ENCODE measurements at regions not wholly inside any gene's neighbourhood (a gene's known extent, or its start where the extent isn't known, plus 50 kb on each side); places are given as distances from the start of the nearest gene placed in this dataset.
A peak's percentile ranks its signal among the peaks of the same experiment; 100 is the strongest.
"Not testable (repeated sequence)": the region's sequence is repeated elsewhere in the genome, so short reads cannot be mapped to it uniquely, and the experiment has no call there.

GRCh38 chr16:88301886-88302285 lies 80.9 kb upstream of the ZNF469 start:
- Mint-ChIP-seq H3K36me3 (no peaks in the 10 kb centered on the region), H3K27ac (no peak overlapping the region), H3K9me3 (peaks cover 3% of the 10 kb centered on the region), H3K4me3 (no peak overlapping the region), H3K4me1 (peaks cover 7% of the 10 kb centered on the region)
- DNase-seq (ENCODE audit: low spot score in 2 of 2) (no peak), ATAC-seq (no peak)

- ATAC-seq: no peak
- no peak for DNase-seq (ENCODE audit: low spot score in 2 of 2)
- Mint-ChIP-seq H3K27ac (no peak overlapping the region), H3K9me3 (peaks cover 3% of the 10 kb centered on the region), H3K4me3 (no peak overlapping the region), H3K36me3 (no peaks in the 10 kb centered on the region), H3K4me1 (peaks cover 7% of the 10 kb centered on the region)
Measured at GRCh38 chr16:88302666-88303065, 80.1 kb upstream of the ZNF469 start.

GRCh38 chr16:88303405-88303804 lies 79.4 kb upstream of the ZNF469 start:
- Mint-ChIP-seq H3K4me3 (no peak overlapping the region), H3K9me3 (peaks cover 3% of the 10 kb centered on the region), H3K36me3 (no peaks in the 10 kb centered on the region), H3K4me1 (peaks cover 7% of the 10 kb centered on the region), H3K27ac (no peak overlapping the region)
- DNase-seq (ENCODE audit: low spot score in 2 of 2): no peak
- no peak for ATAC-seq

- Mint-ChIP-seq H3K27ac (no peak overlapping the region), H3K9me3 (peaks cover 3% of the 10 kb centered on the region), H3K4me3 (no peak overlapping the region), H3K4me1 (peaks cover 7% of the 10 kb centered on the region), H3K36me3 (no peaks in the 10 kb centered on the region)
- ATAC-seq (no peak), DNase-seq (ENCODE audit: low spot score in 2 of 2) (no peak)
Measured at GRCh38 chr16:88303890-88304819, 78.6 kb upstream of the ZNF469 start.

GRCh38 chr16:88305176-88305575 lies 77.6 kb upstream of the ZNF469 start:
- ATAC-seq (no peak), DNase-seq (ENCODE audit: low spot score in 2 of 2) (no peak)
- no peaks in the 10 kb centered on the region for H3K36me3 Mint-ChIP-seq
- peaks cover 3% of the 10 kb centered on the region for H3K9me3 Mint-ChIP-seq
- peaks cover 7% of the 10 kb centered on the region for H3K4me1 Mint-ChIP-seq
- H3K4me3 Mint-ChIP-seq: no peak overlapping the region
- H3K27ac Mint-ChIP-seq: no peak overlapping the region

GRCh38 chr16:88306411-88306810 lies 76.3 kb upstream of the ZNF469 start:
- no peak for DNase-seq (ENCODE audit: low spot score in 2 of 2)
- Mint-ChIP-seq H3K27ac (no peak overlapping the region), H3K9me3 (peaks cover 3% of the 10 kb centered on the region), H3K36me3 (no peaks in the 10 kb centered on the region), H3K4me3 (no peak overlapping the region), H3K4me1 (peaks cover 7% of the 10 kb centered on the region)
- ATAC-seq: no peak

- Mint-ChIP-seq H3K27ac (no peak overlapping the region), H3K36me3 (no peaks in the 10 kb centered on the region), H3K4me3 (no peak overlapping the region), H3K9me3 (peaks cover 6% of the 10 kb centered on the region), H3K4me1 (peaks cover 7% of the 10 kb centered on the region)
- ATAC-seq: no peak
- DNase-seq (ENCODE audit: low spot score in 2 of 2): no peak
Measured at GRCh38 chr16:88306860-88307545, 75.8 kb upstream of the ZNF469 start.

- H3K27ac Mint-ChIP-seq: no peak overlapping the region
- H3K4me1 Mint-ChIP-seq: peaks cover 7% of the 10 kb centered on the region
- no peak for DNase-seq (ENCODE audit: low spot score in 2 of 2)
- ATAC-seq: no peak
- H3K9me3 Mint-ChIP-seq: peaks cover 10% of the 10 kb centered on the region
- no peak overlapping the region for H3K4me3 Mint-ChIP-seq
- no peaks in the 10 kb centered on the region for H3K36me3 Mint-ChIP-seq
Measured at GRCh38 chr16:88308441-88309173, 74.2 kb upstream of the ZNF469 start.

- no peak overlapping the region for H3K4me3 Mint-ChIP-seq
- H3K36me3 Mint-ChIP-seq: no peaks in the 10 kb centered on the region
- no peak for ATAC-seq
Measured at GRCh38 chr16:88309174-88309907, 73.4 kb upstream of the ZNF469 start.

GRCh38 chr16:88309908-88310265 lies 72.9 kb upstream of the ZNF469 start:
- DNase-seq (ENCODE audit: low spot score in 2 of 2) (no peak), ATAC-seq (peak; percentile 13)
- Mint-ChIP-seq H3K36me3 (no peaks in the 10 kb centered on the region), H3K4me3 (no peak overlapping the region), H3K27ac (no peak overlapping the region), H3K9me3 (peaks cover 10% of the 10 kb centered on the region), H3K4me1 (peaks cover 7% of the 10 kb centered on the region)

More at GRCh38 chr16:88309174-88309907, 73.4 kb upstream of the ZNF469 start:
- Mint-ChIP-seq H3K9me3 (peaks cover 10% of the 10 kb centered on the region), H3K4me1 (peaks cover 7% of the 10 kb centered on the region), H3K27ac (no peak overlapping the region)
- no peak for DNase-seq (ENCODE audit: low spot score in 2 of 2)

GRCh38 chr16:88310796-88311605 lies 71.8 kb upstream of the ZNF469 start:
- H3K9me3 Mint-ChIP-seq: peaks cover 7% of the 10 kb centered on the region
- H3K36me3 Mint-ChIP-seq: no peaks in the 10 kb centered on the region
- no peak overlapping the region for H3K27ac Mint-ChIP-seq
- ATAC-seq: no peak
- no peak overlapping the region for H3K4me3 Mint-ChIP-seq
- H3K4me1 Mint-ChIP-seq: no peaks in the 10 kb centered on the region
- DNase-seq (ENCODE audit: low spot score in 2 of 2): no peak

- not testable (repeated sequence) for H3K27ac Mint-ChIP-seq, ATAC-seq, H3K9me3 Mint-ChIP-seq
Measured at GRCh38 chr16:88311860-88312259, 70.9 kb upstream of the ZNF469 start.

GRCh38 chr16:88312732-88313131 lies 70.0 kb upstream of the ZNF469 start:
- DNase-seq (ENCODE audit: low spot score in 2 of 2) (no peak), ATAC-seq (no peak)
- Mint-ChIP-seq H3K27ac (no peak overlapping the region), H3K4me3 (no peak overlapping the region), H3K9me3 (peaks cover 7% of the 10 kb centered on the region), H3K4me1 (no peaks in the 10 kb centered on the region), H3K36me3 (no peaks in the 10 kb centered on the region)

More at GRCh38 chr16:88311860-88312259, 70.9 kb upstream of the ZNF469 start:
- not testable (repeated sequence) for H3K36me3 Mint-ChIP-seq; DNase-seq (ENCODE audit: low spot score in 2 of 2); H3K4me1 Mint-ChIP-seq; H3K4me3 Mint-ChIP-seq

- peaks cover 7% of the 10 kb centered on the region for H3K9me3 Mint-ChIP-seq
- H3K4me3 Mint-ChIP-seq: no peak overlapping the region
- DNase-seq (ENCODE audit: low spot score in 2 of 2) (no peak), ATAC-seq (no peak)
- no peaks in the 10 kb centered on the region for H3K36me3 Mint-ChIP-seq
- H3K4me1 Mint-ChIP-seq: no peaks in the 10 kb centered on the region
- no peak overlapping the region for H3K27ac Mint-ChIP-seq
Measured at GRCh38 chr16:88314991-88315542, 67.7 kb upstream of the ZNF469 start.
